PC-3 (cell line): ENCODE measurements at regions not wholly inside any gene's neighbourhood (a gene's known extent, or its start where the extent isn't known, plus 50 kb on each side); places are given as distances from the start of the nearest gene placed in this dataset.
"Not testable (repeated sequence)": the region's sequence is repeated elsewhere in the genome, so short reads cannot be mapped to it uniquely, and the experiment has no call there.

Experiments used
- ATAC-seq: fragments of 200-7000 bp; cut with Tn5 transposase; 2 replicates; pipeline ENCODE4 v1.9.1; 2020; ENCODE audit warnings: mild to moderate bottlenecking, moderate library complexity
- BruUV-seq: library from RNA; stranded (reverse); fragments of 400-500 nt; replicated peaks from 2 replicates; lab custom pipeline; 2021; lab: Mats Ljungman, UMichigan
- CTCF ChIA-PET: fragments of 300-600 bp; sonication (Branson Sonifier 250); formaldehyde crosslinking; loops from one replicate; lab custom pipeline; 2022; ENCODE audit warnings: antibody characterized with exemption; lab: Charles Lee
- POLR2A ChIA-PET: fragments of 300-600 bp; sonication (Branson Sonifier 250); formaldehyde crosslinking; loops from one replicate; lab custom pipeline; 2022; ENCODE audit warnings: antibody characterized with exemption; ENCODE audit not compliant: unreplicated experiment; lab: Charles Lee
- DNase-seq: peaks from one replicate; pipeline ENCODE4 v3.0.0-alpha.2; 2015
- H2AFZ ChIP-seq: fragments of 300-600 bp; sonication (generic); 2 replicates; pipeline ENCODE4 v1.6.0; 2016; ENCODE audit warnings: antibody characterized with exemption, low read length
- H3F3A ChIP-seq: fragments of 300-600 bp; sonication (generic); one replicate; pipeline ENCODE4 v1.6.0; 2017; ENCODE audit warnings: antibody characterized with exemption, low read length, control low read depth, mild to moderate bottlenecking; ENCODE audit not compliant: unreplicated experiment
- H3K27ac ChIP-seq: fragments of 300-600 bp; sonication (generic); 2 replicates; pipeline ENCODE4 v1.5.1; 2016; ENCODE audit warnings: mild to moderate bottlenecking, low read length
- H3K27me3 ChIP-seq: fragments of 300-600 bp; sonication (generic); 2 replicates; pipeline ENCODE4 v1.6.1; 2016; ENCODE audit warnings: low read length, mixed read lengths
- H3K36me3 ChIP-seq: fragments of 300-600 bp; sonication (generic); 2 replicates; pipeline ENCODE4 v1.6.1; 2016; ENCODE audit warnings: low read depth, mixed run types, low read length, mixed read lengths
- H3K4me1 ChIP-seq: fragments of 300-600 bp; sonication (generic); 2 replicates; pipeline ENCODE4 v1.5.1; 2016; ENCODE audit warnings: low read length; ENCODE audit not compliant: insufficient read depth
- H3K4me2 ChIP-seq: fragments of 300-600 bp; sonication (generic); 2 replicates; pipeline ENCODE4 v1.6.0; 2016; ENCODE audit warnings: low read length
- H3K4me3 ChIP-seq: fragments of 300-600 bp; sonication (generic); 2 replicates; pipeline ENCODE4 v1.5.1; 2016; ENCODE audit warnings: mild to moderate bottlenecking, low read length, mixed read lengths
- H3K79me2 ChIP-seq: fragments of 300-600 bp; sonication (generic); 2 replicates; pipeline ENCODE4 v1.6.1; 2017; ENCODE audit warnings: low read length, mixed read lengths
- H3K9ac ChIP-seq: fragments of 300-600 bp; sonication (generic); 2 replicates; pipeline ENCODE4 v1.6.0; 2016; ENCODE audit warnings: mild to moderate bottlenecking, low read length
- H3K9me2 ChIP-seq: fragments of 300-600 bp; sonication (generic); replicated peaks from 2 replicates; pipeline ENCODE4 v1.6.1; 2016; ENCODE audit warnings: mixed run types, low read length, mixed read lengths
- H3K9me3 ChIP-seq: fragments of 300-600 bp; sonication (generic); 2 replicates; pipeline ENCODE4 v1.6.1; 2016; ENCODE audit warnings: low read length, mixed read lengths
- H4K20me1 ChIP-seq: fragments of 300-600 bp; sonication (generic); 2 replicates; pipeline ENCODE4 v1.6.1; 2016; ENCODE audit warnings: low read length, mixed read lengths
- EZH2 ChIP-seq: fragments of 300-600 bp; sonication (generic); IDR thresholded peaks from one replicate; pipeline ENCODE4 v1.6.1; 2017; ENCODE audit warnings: antibody characterized with exemption, mild to moderate bottlenecking, low read length; ENCODE audit not compliant: unreplicated experiment
- EZH2phosphoT487 ChIP-seq: fragments of 300-600 bp; sonication (generic); IDR thresholded peaks from 2 replicates; pipeline ENCODE4 v1.6.1; 2018; ENCODE audit warnings: mild to moderate bottlenecking, antibody characterized with exemption, low read length, borderline replicate concordance
- intact Hi-C: fragments of 100-400 bp; cut with micrococcal nuclease; formaldehyde crosslinking; loops from 2 replicates; pipeline ENCODE4 v1.9.0; 2023
- TF ChIP-seq, protein P1 (sequence below): fragments of 300-600 bp; sonication (generic); conservative IDR thresholded peaks from 2 replicates; pipeline ENCODE4 v1.5.1; 2017; ENCODE audit warnings: antibody characterized with exemption, low read depth, mild to moderate bottlenecking, low read length

DNA sequence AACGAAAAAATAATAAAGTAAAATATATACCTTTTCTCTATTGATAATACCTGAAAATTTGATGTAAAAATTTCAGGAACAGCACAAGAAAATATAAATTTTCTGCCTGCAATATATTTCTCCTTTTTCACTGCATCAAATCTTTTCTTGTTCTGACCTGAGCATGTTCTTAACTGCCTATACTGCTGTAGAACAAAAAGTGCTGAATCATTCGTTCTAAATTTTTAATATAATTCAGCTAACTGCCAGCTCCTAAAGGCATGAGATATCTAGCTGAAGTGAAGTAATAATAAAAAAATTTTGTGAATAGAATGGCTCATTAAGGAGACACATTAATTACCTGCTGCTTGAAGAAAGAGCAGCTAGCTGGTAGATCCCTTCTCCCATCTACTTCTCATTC is 188.6 kb upstream of the FKBP1C start:
- Histone ChIP-seq H3K27me3 (no peaks in the 10 kb centered on the region), H3K36me3 (no peaks in the 10 kb centered on the region), H3F3A (no peaks in the 10 kb centered on the region), H3K4me1 (no peaks in the 10 kb centered on the region), H3K4me2 (no peak overlapping the region), H3K9me2 (no peaks in the 10 kb centered on the region), H3K79me2 (no peaks in the 10 kb centered on the region), H3K9me3 (no peaks in the 10 kb centered on the region), H3K27ac (no peak overlapping the region), H2AFZ (no peak overlapping the region), H3K4me3 (no peak overlapping the region), H4K20me1 (no peaks in the 10 kb centered on the region), H3K9ac (no peak overlapping the region)
- ChIA-PET POLR2A (no interaction called here), CTCF (no interaction called here)
- DNase-seq (no peak), ATAC-seq (no peak)
- no TSS peak for BruUV-seq
- TF ChIP-seq EZH2 = no peak
- TF ChIP-seq, protein P1, sequence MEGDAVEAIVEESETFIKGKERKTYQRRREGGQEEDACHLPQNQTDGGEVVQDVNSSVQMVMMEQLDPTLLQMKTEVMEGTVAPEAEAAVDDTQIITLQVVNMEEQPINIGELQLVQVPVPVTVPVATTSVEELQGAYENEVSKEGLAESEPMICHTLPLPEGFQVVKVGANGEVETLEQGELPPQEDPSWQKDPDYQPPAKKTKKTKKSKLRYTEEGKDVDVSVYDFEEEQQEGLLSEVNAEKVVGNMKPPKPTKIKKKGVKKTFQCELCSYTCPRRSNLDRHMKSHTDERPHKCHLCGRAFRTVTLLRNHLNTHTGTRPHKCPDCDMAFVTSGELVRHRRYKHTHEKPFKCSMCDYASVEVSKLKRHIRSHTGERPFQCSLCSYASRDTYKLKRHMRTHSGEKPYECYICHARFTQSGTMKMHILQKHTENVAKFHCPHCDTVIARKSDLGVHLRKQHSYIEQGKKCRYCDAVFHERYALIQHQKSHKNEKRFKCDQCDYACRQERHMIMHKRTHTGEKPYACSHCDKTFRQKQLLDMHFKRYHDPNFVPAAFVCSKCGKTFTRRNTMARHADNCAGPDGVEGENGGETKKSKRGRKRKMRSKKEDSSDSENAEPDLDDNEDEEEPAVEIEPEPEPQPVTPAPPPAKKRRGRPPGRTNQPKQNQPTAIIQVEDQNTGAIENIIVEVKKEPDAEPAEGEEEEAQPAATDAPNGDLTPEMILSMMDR = no peak
- no peak for TF ChIP-seq EZH2phosphoT487
- intact Hi-C loops = no loop called here

DNA sequence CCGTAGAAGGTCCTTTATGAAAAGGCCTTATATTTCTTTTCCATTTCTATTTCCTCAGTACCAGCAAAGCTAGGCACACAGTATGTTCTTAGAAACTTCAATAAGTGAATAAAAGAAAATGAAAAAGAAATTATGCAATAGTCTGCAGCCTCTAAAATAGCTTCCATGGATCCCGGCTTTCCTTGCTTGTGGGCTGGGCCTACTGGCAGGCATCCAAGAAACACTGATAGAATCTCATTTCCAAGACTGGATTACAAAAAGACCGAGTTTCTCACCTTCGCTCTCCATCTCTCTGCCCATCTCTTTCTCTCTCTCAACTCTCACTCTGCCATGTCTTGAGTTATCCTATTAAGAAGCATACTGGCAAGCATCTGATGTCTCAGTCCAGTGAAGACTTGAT is 187.5 kb upstream of the FKBP1C start:
- Histone ChIP-seq H3K4me3 (no peak overlapping the region), H3K36me3 (no peaks in the 10 kb centered on the region), H3K9me3 (no peaks in the 10 kb centered on the region), H3F3A (no peaks in the 10 kb centered on the region), H3K27me3 (no peaks in the 10 kb centered on the region), H4K20me1 (no peaks in the 10 kb centered on the region), H3K4me2 (no peak overlapping the region), H3K9ac (no peak overlapping the region), H2AFZ (no peak overlapping the region), H3K79me2 (no peaks in the 10 kb centered on the region), H3K4me1 (no peaks in the 10 kb centered on the region), H3K27ac (no peak overlapping the region), H3K9me2 (no peaks in the 10 kb centered on the region)
- DNase-seq (no peak), ATAC-seq (no peak)
- ChIA-PET POLR2A (no interaction called here), CTCF (no interaction called here)
- TF ChIP-seq, protein P1 = no peak
- TF ChIP-seq EZH2 = no peak
- no peak for TF ChIP-seq EZH2phosphoT487
- intact Hi-C loops = no loop called here
- no TSS peak for BruUV-seq

GRCh38 chr6:63049216-63049615 is 162.1 kb upstream of the FKBP1C start:
- POLR2A ChIA-PET = no interaction called here
- ATAC-seq (no peak), DNase-seq (no peak)
- Histone ChIP-seq H4K20me1 (no peaks in the 10 kb centered on the region), H3K27me3 (no peaks in the 10 kb centered on the region), H3K4me2 (no peak overlapping the region), H2AFZ (no peak overlapping the region), H3K9ac (no peak overlapping the region), H3F3A (no peaks in the 10 kb centered on the region), H3K4me1 (no peaks in the 10 kb centered on the region), H3K27ac (no peak overlapping the region), H3K9me3 (no peaks in the 10 kb centered on the region), H3K36me3 (no peaks in the 10 kb centered on the region), H3K9me2 (no peaks in the 10 kb centered on the region), H3K79me2 (no peaks in the 10 kb centered on the region), H3K4me3 (no peak overlapping the region)
- CTCF ChIA-PET = no interaction called here
- TF ChIP-seq EZH2 (no peak), EZH2phosphoT487 (no peak)
- TF ChIP-seq, protein P1 = no peak
- intact Hi-C loops = no loop called here
- no TSS peak for BruUV-seq

DNA sequence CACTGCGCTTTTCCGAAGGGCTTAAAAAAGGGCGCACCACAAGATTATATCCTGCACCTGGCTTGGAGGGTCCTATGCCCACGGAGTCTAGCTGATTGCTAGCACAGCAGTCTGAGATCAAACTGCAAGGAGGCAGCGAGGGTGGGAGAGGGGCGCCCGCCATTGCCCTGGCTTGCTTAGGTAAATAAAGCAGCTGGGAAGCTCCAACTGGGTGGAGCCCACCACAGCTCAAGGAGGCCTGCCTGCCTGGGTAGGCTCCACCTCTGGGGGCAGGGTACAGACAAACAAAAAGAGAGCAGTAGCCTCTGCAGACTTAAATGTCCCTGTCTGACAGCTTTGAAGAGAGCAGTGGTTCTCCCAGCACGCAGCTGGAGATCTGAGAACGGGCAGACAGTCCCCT is 158.1 kb upstream of the FKBP1C start:
- H4K20me1 ChIP-seq, H3K27me3 ChIP-seq, H3F3A ChIP-seq, H3K79me2 ChIP-seq, H3K36me3 ChIP-seq, H3K9ac ChIP-seq, H3K4me2 ChIP-seq, DNase-seq, POLR2A ChIA-PET, CTCF ChIA-PET, H2AFZ ChIP-seq, BruUV-seq, ATAC-seq, H3K9me3 ChIP-seq, H3K4me3 ChIP-seq, H3K27ac ChIP-seq, intact Hi-C loops, H3K9me2 ChIP-seq, H3K4me1 ChIP-seq: not testable (repeated sequence)
